SK-N-MC (cell line): ENCODE measurements at regions not wholly inside any gene's neighbourhood (a gene's known extent, or its start where the extent isn't known, plus 50 kb on each side); places are given as distances from the start of the nearest gene placed in this dataset.

ENCODE experiments used
- DNase-seq: peaks from one replicate; pipeline ENCODE4 v3.0.0-alpha.2; 2011; ENCODE audit warnings: low read depth, low spot score
- H3K27ac ChIP-seq: fragments of 200-600 bp; sonication (generic); 2 replicates; pipeline ENCODE4 v1.5.1; 2016; ENCODE audit warnings: mixed run types
- H3K36me3 ChIP-seq: fragments of 200-600 bp; sonication (generic); 2 replicates; pipeline ENCODE4 v1.6.1; 2017; ENCODE audit warnings: antibody characterized with exemption, low read length, mixed read lengths; ENCODE audit not compliant: insufficient read depth
- H3K4me3 ChIP-seq: fragments of 200-600 bp; sonication (generic); 2 replicates; pipeline ENCODE4 v1.5.1; 2016
- H3K9ac ChIP-seq: fragments of 200-600 bp; sonication (generic); 2 replicates; pipeline ENCODE4 v1.8.0; 2017; ENCODE audit warnings: mixed run types, mixed read lengths; ENCODE audit not compliant: insufficient read length
- H3K9me3 ChIP-seq: fragments of 200-600 bp; sonication (generic); 2 replicates; pipeline ENCODE4 v1.6.1; 2017; ENCODE audit warnings: low read depth, mild to moderate bottlenecking, antibody characterized with exemption, low read length, moderate library complexity, mixed read lengths
- EZH2 ChIP-seq: fragments of 200-600 bp; sonication (generic); IDR thresholded peaks from one replicate; pipeline ENCODE4 v1.6.1; 2017; ENCODE audit warnings: antibody characterized with exemption
- FOXP2 ChIP-seq: optimal IDR thresholded peaks from 2 replicates; pipeline ENCODE3; 2011; ENCODE audit warnings: mild to moderate bottlenecking, moderate library complexity; ENCODE audit not compliant: insufficient read depth; ENCODE audit errors: extremely low read length, control extremely low read depth
- POLR2AphosphoS5 ChIP-seq: IDR thresholded peaks from 2 replicates; pipeline ENCODE4 v1.6.1; 2012; ENCODE audit warnings: mild to moderate bottlenecking, low read depth, low read length, borderline replicate concordance

GRCh38 chr9:108185613-108186012, 670.2 kb downstream of the ACTL7B start:
- H3K27ac ChIP-seq: no peak overlapping the region
- no peak for TF ChIP-seq FOXP2
- TF ChIP-seq POLR2AphosphoS5: no peak
- no peak for TF ChIP-seq EZH2
- H3K36me3 ChIP-seq: no peaks in the 10 kb centered on the region
- no peak overlapping the region for H3K9ac ChIP-seq
- DNase-seq: no peak
- no peak overlapping the region for H3K4me3 ChIP-seq
- no peaks in the 10 kb centered on the region for H3K9me3 ChIP-seq

GRCh38 chr9:108184941-108185340, 670.8 kb downstream of the ACTL7B start:
- no peak overlapping the region for H3K4me3 ChIP-seq
- no peak overlapping the region for H3K9ac ChIP-seq
- no peaks in the 10 kb centered on the region for H3K9me3 ChIP-seq
- no peak overlapping the region for H3K27ac ChIP-seq
- TF ChIP-seq FOXP2 (no peak), EZH2 (no peak), POLR2AphosphoS5 (no peak)
- no peak for DNase-seq
- H3K36me3 ChIP-seq: no peaks in the 10 kb centered on the region

- TF ChIP-seq POLR2AphosphoS5: no peak
- H3K9me3 ChIP-seq: no peaks in the 10 kb centered on the region
- no peak overlapping the region for H3K27ac ChIP-seq
- H3K4me3 ChIP-seq: no peak overlapping the region
- H3K36me3 ChIP-seq: no peaks in the 10 kb centered on the region
- H3K9ac ChIP-seq: no peak overlapping the region
- DNase-seq: no peak
Measured at GRCh38 chr9:108184009-108184408, 671.8 kb downstream of the ACTL7B start.

- TF ChIP-seq FOXP2: no peak
- no peak for TF ChIP-seq POLR2AphosphoS5
- no peak for TF ChIP-seq EZH2
- Histone ChIP-seq H3K9me3 (no peaks in the 10 kb centered on the region), H3K27ac (no peak overlapping the region), H3K9ac (no peak overlapping the region), H3K36me3 (no peaks in the 10 kb centered on the region), H3K4me3 (no peak overlapping the region)
- no peak for DNase-seq
Measured at GRCh38 chr9:108182950-108183381, 672.8 kb downstream of the ACTL7B start.

GRCh38 chr9:108182270-108182669, 673.5 kb downstream of the ACTL7B start:
- Histone ChIP-seq H3K9me3 (no peaks in the 10 kb centered on the region), H3K4me3 (no peak overlapping the region), H3K36me3 (no peaks in the 10 kb centered on the region), H3K9ac (no peak overlapping the region), H3K27ac (no peak overlapping the region)
- no peak for DNase-seq
- TF ChIP-seq FOXP2: no peak
- TF ChIP-seq POLR2AphosphoS5: no peak

GRCh38 chr9:108181441-108181840, 674.3 kb downstream of the ACTL7B start:
- H3K9me3 ChIP-seq: no peaks in the 10 kb centered on the region
- TF ChIP-seq POLR2AphosphoS5 (no peak), EZH2 (no peak), FOXP2 (no peak)
- H3K9ac ChIP-seq: no peak overlapping the region
- H3K36me3 ChIP-seq: no peaks in the 10 kb centered on the region
- H3K4me3 ChIP-seq: no peak overlapping the region
- DNase-seq: no peak
- H3K27ac ChIP-seq: no peak overlapping the region

- Histone ChIP-seq H3K9ac (no peak overlapping the region), H3K27ac (no peak overlapping the region), H3K4me3 (no peak overlapping the region), H3K9me3 (no peaks in the 10 kb centered on the region), H3K36me3 (no peaks in the 10 kb centered on the region)
- TF ChIP-seq FOXP2 (no peak), EZH2 (no peak), POLR2AphosphoS5 (no peak)
- no peak for DNase-seq
Measured at GRCh38 chr9:108180541-108180940, 675.2 kb downstream of the ACTL7B start.

- no peak for DNase-seq
- Histone ChIP-seq H3K27ac (no peak overlapping the region), H3K4me3 (no peak overlapping the region), H3K9ac (no peak overlapping the region), H3K9me3 (no peaks in the 10 kb centered on the region), H3K36me3 (no peaks in the 10 kb centered on the region)
- TF ChIP-seq EZH2 (no peak), FOXP2 (no peak), POLR2AphosphoS5 (no peak)
Measured at GRCh38 chr9:108178318-108178717, 677.5 kb downstream of the ACTL7B start.

- no peak overlapping the region for H3K9ac ChIP-seq
- no peak overlapping the region for H3K4me3 ChIP-seq
- no peak for DNase-seq
- no peak for TF ChIP-seq FOXP2
- TF ChIP-seq EZH2: no peak
- no peak for TF ChIP-seq POLR2AphosphoS5
- no peak overlapping the region for H3K27ac ChIP-seq
- H3K36me3 ChIP-seq: no peaks in the 10 kb centered on the region
- no peaks in the 10 kb centered on the region for H3K9me3 ChIP-seq
Measured at GRCh38 chr9:108168236-108168850, 678.8 kb upstream of the KLF4 start.
